Stimulated activated CD4-positive, alpha-beta T cell treated with anti-CD3 and anti-CD28 coated beads, Interleukin-1b, Interleukin-23, amount 100 ng/mL, for 48 hours (primary cell): ENCODE measurements at regions not wholly inside any gene's neighbourhood (a gene's known extent, or its start where the extent isn't known, plus 50 kb on each side); places are given as distances from the start of the nearest gene placed in this dataset.
"Not testable (repeated sequence)": the region's sequence is repeated elsewhere in the genome, so short reads cannot be mapped to it uniquely, and the experiment has no call there.

Experiments used
- DNase-seq: peaks from one replicate; pipeline ENCODE4 v3.0.0-alpha.2; 2020

DNA sequence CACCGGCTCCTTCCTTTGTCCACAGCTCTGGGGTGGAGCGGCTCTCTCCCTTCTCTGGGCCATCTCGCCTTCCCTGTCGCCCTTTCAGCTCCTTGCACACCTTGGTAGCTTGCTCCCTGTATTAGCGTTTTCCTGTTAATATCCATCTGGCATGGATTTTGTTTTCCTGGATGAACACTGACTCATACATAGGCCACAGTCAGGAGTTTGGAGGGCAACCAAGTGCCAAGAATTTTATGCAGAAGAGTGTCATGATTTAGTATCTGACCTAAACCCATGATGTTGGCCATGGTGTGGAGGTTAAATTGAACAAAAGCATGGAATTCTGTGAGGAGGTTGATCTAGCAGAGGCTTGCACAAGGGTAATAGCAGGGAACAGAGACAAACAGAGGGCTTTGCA lies 180.9 kb downstream of the AIPL1 start:
- no peak for DNase-seq

- not testable (repeated sequence) for DNase-seq
Observed at GRCh38 chr17:6251640-6252039, 181.5 kb downstream of the WSCD1 start.

GRCh38 chr17:6249732-6250131 lies 179.6 kb downstream of the WSCD1 start:
- DNase-seq = no peak

DNA sequence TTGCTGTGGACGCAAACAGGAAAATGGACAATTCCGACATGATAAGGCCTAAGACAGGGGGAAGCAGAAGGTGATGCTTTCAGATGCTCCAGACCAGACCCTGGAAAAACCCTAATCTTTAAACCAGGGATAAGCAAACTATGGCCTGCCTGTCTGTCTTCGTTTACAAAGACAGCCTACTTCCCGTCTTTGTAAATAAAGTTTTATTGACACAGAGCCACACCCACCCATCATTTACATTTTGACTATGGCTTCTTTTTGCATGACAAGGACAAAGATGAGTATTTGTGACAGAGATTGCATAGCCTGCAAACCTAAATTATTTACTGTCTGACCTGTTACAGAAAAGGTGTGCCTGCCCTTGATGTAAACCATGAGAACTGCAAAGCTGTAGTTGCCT lies 177.9 kb downstream of the WSCD1 start:
- no peak for DNase-seq

DNA sequence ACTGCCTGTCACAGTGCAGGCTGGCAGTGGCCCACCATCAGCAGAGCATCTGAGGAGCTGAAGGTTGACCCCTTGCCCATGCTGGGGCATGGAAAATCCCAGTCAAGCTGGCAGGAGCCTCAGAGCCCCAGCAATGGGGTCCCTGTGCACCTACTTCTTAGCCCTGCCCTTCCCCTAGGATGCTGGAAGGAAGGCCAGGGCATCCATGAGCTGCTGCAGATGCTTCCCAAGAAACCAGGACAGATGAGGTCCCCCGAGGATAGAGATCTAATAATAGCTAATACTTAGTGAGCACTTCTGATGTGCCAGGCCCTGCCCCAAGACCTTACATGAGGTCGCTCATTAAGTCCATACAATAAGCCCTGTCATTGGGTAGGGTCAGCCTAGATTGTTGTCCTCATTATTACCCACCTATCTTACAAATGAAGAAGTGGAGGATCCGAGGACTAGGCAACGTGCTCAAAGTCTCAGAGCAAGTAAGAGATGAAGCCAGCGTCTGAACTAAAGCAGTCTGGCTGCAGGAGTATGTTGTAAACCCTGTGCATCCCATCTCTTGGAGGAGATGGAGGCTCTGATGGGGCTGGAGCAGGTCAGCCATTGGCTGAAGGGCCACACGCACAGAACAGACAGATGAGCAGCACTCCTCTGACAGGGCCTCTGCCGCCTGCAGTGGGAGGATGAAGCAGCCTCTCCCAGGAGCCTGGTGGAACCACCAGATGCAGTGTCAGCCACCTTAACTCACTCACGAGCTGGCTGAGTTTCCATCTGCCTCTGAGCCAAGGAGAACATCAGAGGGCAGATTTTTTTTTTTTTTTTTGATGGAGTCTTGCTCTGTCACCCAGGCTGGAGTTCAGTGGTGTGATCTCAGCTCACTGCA lies 175.4 kb downstream of the WSCD1 start:
- DNase-seq = no peak

DNA sequence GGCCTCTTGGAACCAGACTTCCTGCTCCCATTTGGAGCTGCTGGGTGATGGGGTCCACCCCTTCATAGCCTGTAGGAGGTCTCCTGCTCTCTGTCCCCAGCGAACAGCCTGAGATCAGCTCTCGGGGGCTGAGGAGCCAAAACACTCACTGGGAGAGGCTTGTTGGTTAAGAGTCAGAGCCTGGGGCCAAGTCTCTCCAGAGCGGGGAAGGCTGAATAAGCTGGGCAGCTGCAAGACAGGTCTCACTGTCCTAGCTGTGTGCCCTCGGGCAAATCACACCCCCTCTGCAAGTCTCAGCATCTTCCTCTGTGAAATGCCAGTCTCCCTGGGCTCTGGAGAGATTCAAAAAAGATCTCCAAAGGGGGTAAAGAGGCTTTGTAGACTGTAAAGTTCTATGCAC lies 174.6 kb downstream of the WSCD1 start:
- no peak for DNase-seq

GRCh38 chr17:6244253-6244652 lies 174.1 kb downstream of the WSCD1 start:
- no peak for DNase-seq

DNA sequence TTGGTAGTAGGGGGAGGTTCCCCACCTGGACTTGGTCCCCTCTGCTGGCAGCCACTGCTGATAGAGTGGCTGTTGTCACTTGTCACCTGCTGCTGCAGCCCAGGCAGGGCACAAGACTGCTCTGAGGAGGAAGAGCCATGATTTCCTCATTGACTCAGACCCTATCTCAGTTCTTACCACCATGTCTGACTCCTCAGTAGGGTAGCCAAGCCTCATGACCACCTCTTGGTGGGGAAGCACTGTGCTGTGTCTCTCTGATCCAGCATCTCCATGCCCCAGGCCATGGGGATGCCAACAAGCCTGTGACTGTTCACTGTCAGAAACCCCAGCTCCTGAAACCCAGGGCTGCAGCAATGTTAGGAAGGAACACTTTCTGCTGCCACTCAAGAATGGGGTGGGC lies 173.0 kb downstream of the WSCD1 start:
- DNase-seq = no peak

DNA sequence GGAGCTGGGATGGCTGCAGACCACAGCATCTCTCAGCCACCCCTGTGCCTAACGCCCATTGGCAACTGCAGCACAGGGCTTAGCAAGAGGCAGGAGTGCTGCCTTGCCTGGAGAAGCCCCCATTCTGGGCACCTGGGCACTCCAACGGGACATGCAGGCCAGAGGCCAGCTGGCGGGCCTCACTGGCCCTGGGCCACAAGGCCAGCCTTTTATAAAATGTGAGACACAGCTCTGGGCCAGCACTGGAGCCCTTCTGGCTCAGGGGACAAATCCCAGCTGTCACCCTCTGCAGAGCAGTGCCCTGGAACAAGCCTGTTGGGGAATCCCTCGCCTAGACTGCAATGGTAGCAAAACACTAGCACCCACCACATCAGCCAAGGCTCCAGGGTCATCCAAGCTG lies 171.8 kb downstream of the WSCD1 start:
- no peak for DNase-seq

DNA sequence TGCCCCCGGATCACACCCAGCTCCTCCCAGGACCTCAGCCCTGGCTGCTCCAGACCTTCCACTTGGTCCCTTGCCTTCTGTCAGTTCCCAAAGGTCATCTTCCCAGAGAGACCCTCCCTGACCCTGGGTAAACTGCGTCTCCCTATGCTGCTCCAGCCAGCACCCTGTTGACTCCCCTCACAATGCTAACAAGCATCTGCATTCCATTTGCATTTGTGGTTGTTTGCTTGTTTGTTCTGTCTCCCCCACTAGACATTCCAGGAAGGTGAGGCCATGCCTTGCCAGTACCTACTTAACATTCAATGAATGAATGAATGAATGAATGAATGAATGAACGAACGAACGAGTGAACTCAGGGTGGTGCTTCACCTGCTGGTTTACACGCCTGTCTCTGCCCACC lies 171.2 kb downstream of the WSCD1 start:
- DNase-seq = no peak

DNA sequence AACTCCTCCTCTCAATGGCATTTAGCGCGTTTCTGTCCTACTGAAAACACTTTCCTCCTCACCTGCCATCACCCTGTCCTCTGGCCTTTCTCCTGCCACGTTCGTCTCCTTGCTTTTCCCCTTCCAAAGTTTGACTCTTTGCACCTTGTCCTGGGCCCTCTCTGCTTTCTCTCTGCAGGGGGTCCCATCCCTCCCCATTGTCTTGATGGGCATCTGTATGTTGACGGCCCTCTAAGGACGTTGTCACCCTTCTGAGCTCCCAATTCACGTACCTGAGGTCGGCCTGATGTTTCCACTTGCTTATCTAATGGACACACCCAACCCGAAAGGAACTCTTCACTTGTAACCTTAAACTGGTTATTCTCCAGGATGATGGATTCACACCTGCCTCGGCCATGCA lies 170.4 kb downstream of the WSCD1 start:
- no peak for DNase-seq

DNA sequence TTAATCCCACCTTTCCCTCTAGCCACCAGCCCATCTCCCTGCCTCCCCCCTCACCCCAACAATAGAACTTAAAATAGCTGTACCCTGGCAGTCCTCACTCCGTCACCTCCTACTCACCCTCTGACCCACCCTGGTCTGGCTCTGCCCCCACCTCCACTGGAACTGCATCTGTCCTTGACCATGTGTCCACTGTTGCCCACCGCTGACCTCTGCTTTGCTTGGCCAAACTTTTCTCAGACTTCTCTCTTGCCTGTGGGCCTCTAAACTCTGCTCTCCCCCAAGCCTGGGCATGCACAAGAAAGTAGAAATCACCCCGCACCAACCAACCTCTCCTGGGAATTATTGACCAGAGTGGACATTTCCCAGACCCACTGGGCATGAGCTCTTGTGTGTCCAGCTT lies 169.8 kb downstream of the WSCD1 start:
- DNase-seq = no peak

- no peak for DNase-seq
Observed at GRCh38 chr17:6239241-6239798, 169.1 kb downstream of the WSCD1 start.

GRCh38 chr17:6233856-6234255 lies 163.7 kb downstream of the WSCD1 start:
- no peak for DNase-seq

GRCh38 chr17:6233339-6233738 lies 163.2 kb downstream of the WSCD1 start:
- no peak for DNase-seq

DNA sequence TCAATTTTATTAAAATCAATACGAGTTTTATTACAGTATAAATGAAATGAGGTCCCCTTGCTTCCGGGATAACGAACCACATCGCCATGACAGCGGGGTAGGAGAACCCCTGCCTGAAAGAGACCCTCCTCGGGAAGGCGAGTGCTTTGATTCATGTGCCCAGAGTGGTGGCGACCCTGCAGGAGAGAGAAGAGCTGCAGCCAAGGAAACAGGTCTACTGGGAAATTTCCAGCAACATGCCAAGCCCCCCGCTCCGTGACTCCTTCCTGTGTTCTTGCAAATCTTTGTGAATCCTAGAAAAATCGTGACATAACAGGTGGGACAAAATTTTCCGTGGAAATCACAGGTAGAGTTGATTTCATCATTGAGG lies 162.5 kb downstream of the WSCD1 start:
- no peak for DNase-seq

DNA sequence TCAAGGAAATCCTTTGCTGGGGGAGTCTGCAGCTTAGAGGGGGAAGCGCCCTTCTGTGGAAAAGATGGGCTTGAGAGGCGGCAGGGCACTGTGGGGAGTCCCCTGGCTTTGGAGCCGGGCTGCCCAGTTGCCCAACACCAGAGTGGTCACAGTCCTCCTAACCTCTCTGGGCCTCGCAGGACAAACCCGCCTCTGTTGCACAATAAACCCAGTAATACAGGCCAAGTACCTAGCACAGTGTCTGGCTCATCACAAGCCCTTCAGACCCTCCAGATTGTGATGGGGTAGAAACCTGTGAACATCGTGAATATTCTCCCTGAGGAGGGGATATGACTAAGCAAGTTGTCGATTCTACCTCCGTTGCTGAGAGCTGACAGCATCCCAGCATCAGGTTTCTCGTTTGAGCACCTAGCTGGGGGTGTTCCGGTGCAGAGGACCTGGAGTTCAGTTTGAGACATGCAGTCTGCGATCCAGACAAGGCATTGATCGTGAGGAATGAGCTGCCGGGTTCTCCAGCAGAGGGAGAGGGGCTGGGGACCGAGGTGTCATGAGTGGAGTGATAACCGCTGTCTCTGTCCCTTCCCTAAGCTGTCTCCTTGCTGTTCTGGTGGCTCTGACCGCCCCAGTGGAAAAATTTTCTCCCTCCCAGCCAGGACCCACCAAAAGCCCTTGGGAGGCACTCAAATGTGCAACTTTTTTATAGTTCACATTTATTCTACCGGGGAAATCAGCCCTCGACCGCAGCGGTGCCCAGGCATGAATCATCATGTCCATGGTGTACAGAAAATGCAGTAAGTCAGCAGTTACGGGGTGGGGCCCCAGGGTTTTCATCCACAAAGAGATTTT lies 161.9 kb downstream of the WSCD1 start:
- no peak for DNase-seq

GRCh38 chr17:6231465-6231864 lies 161.3 kb downstream of the WSCD1 start:
- no peak for DNase-seq

GRCh38 chr17:6218333-6218732 lies 148.2 kb downstream of the WSCD1 start:
- no peak for DNase-seq

- no peak for DNase-seq
Observed at GRCh38 chr17:6215071-6216035, 145.2 kb downstream of the WSCD1 start.

DNA sequence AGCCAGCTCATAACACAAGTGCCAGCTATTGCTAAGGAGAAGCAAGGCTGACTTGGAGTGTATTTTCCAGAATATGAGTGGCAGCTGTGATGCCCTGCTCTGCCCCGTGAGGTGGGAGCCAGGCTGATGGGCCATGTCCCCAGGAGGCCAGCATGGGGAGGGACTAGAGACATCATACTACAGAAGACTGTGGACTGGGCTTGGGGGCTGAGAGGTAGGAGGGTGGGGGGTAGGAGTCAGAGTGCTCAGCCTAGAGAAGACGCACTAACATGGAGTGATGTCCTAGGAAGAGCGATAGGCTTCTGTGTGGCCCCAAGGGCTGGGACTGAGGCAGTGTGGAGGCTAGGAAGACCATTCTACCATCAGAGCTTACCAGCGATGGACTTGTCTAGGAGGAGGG lies 143.7 kb downstream of the WSCD1 start:
- no peak for DNase-seq

- no peak for DNase-seq
Observed at GRCh38 chr17:6212766-6213165, 142.6 kb downstream of the WSCD1 start.

DNA sequence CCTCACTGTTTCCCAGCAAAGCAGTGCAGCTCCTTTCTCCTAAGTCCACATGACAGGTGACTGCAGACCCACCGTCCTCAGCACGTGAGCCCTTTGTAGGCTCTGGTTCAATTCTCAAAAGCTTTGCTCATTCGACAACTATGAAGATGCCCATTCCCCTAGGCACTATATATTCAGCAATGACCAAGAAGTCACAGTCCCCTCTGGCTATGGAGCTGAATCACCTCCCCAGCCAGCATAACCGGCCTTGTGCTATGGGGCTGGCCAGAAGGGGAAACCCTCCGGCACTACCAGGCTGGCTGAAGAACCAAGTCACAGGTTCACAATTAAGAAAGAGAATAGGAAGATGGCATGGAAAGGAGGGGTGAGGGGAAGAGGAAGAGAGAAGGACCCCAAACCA lies 139.7 kb downstream of the WSCD1 start:
- DNase-seq = no peak
